HuH-7 (cell line): ENCODE measurements at regions not wholly inside any gene's neighbourhood (a gene's known extent, or its start where the extent isn't known, plus 50 kb on each side); places are given as distances from the start of the nearest gene placed in this dataset.
A peak's percentile ranks its signal among the peaks of the same experiment; 100 is the strongest.
"Not testable (repeated sequence)": the region's sequence is repeated elsewhere in the genome, so short reads cannot be mapped to it uniquely, and the experiment has no call there.

ENCODE experiments used
- DNase-seq: peaks from one replicate; pipeline ENCODE4 v3.0.0; 2011; ENCODE audit warnings: low spot score

- no peak for DNase-seq
Measured at GRCh38 chr18:49731860-49732311, 81.4 kb downstream of the ACAA2 start.

GRCh38 chr18:49731421-49731841 lies 81.9 kb downstream of the ACAA2 start:
- DNase-seq = no peak

GRCh38 chr18:49730951-49731391 lies 82.4 kb downstream of the ACAA2 start:
- DNase-seq = no peak

GRCh38 chr18:49728542-49728941 lies 84.8 kb downstream of the ACAA2 start:
- peak; percentile 38 for DNase-seq

- no peak for DNase-seq
Measured at GRCh38 chr18:49727816-49728215, 85.5 kb downstream of the ACAA2 start.

GRCh38 chr18:49726675-49726963 lies 86.7 kb downstream of the ACAA2 start:
- no peak for DNase-seq

- no peak for DNase-seq
Measured at GRCh38 chr18:49725809-49726674, 87.3 kb downstream of the ACAA2 start.

- no peak for DNase-seq
Measured at GRCh38 chr18:49723648-49724180, 89.6 kb downstream of the ACAA2 start.

- DNase-seq = no peak
Measured at GRCh38 chr18:49722477-49722876, 90.9 kb downstream of the ACAA2 start.

- no peak for DNase-seq
Measured at GRCh38 chr18:49721981-49722380, 91.4 kb downstream of the ACAA2 start.

- DNase-seq = not testable (repeated sequence)
Measured at GRCh38 chr18:49720944-49721343, 92.4 kb downstream of the ACAA2 start.

GRCh38 chr18:49717617-49718016 lies 95.7 kb downstream of the ACAA2 start:
- DNase-seq = no peak

GRCh38 chr18:49716035-49716434 lies 97.3 kb downstream of the ACAA2 start:
- no peak for DNase-seq

- no peak for DNase-seq
Measured at GRCh38 chr18:49709347-49709690, 104.0 kb downstream of the ACAA2 start.

- DNase-seq = no peak
Measured at GRCh38 chr18:49708662-49709346, 104.5 kb downstream of the ACAA2 start.

- DNase-seq = no peak
Measured at GRCh38 chr18:49707599-49707998, 105.7 kb downstream of the ACAA2 start.

GRCh38 chr18:49704334-49704733 lies 109.0 kb downstream of the ACAA2 start:
- no peak for DNase-seq

- no peak for DNase-seq
Measured at GRCh38 chr18:49701190-49701589, 112.1 kb downstream of the ACAA2 start.

- DNase-seq = no peak
Measured at GRCh38 chr18:49699303-49699702, 114.0 kb downstream of the ACAA2 start.

GRCh38 chr18:49698525-49699025 lies 114.8 kb downstream of the ACAA2 start:
- DNase-seq = no peak

GRCh38 chr18:49697757-49698524 lies 115.4 kb downstream of the ACAA2 start:
- DNase-seq = no peak

- DNase-seq = no peak
Measured at GRCh38 chr18:49697049-49697448, 116.3 kb downstream of the ACAA2 start.
